Subcutaneous abdominal adipose tissue (tissue), 5 donors: ENCODE measurements at regions not wholly inside any gene's neighbourhood (a gene's known extent, or its start where the extent isn't known, plus 50 kb on each side); places are given as distances from the start of the nearest gene placed in this dataset.
A peak's percentile ranks its signal among the peaks of the same experiment; 100 is the strongest.

Experiments used
- H3K27ac ChIP-seq: one replicate; pipeline ENCODE4 v1.7.0; 2013; ENCODE audit warnings: low read depth, mild to moderate bottlenecking, inconsistent platforms, low read length, moderate library complexity
- H3K27me3 ChIP-seq, 5 donors: one replicate each; pipeline ENCODE4 v1.7.0; 2013; ENCODE audit warnings: low read length in 5 of 5, inconsistent platforms in 1 of 5; ENCODE audit not compliant: control insufficient read depth in 5 of 5, insufficient read depth in 4 of 5
- H3K36me3 ChIP-seq, 5 donors: one replicate each; pipeline ENCODE4 v1.7.0; 2013; ENCODE audit warnings: low read length in 5 of 5; ENCODE audit not compliant: control insufficient read depth in 5 of 5, insufficient read depth in 5 of 5
- H3K4me1 ChIP-seq, 5 donors: one replicate each; pipeline ENCODE4 v1.7.0; 2013; ENCODE audit warnings: low read length in 5 of 5, mild to moderate bottlenecking in 3 of 5, moderate library complexity in 1 of 5; ENCODE audit not compliant: control insufficient read depth in 5 of 5, insufficient read depth in 5 of 5
- H3K4me3 ChIP-seq, 5 donors: one replicate each; pipeline ENCODE4 v1.7.0; 2013; ENCODE audit warnings: low read length in 5 of 5, low read depth in 1 of 5
- H3K9ac ChIP-seq, 5 donors: one replicate each; pipeline ENCODE4 v1.7.0; 2013; ENCODE audit warnings: low read length in 5 of 5, mild to moderate bottlenecking in 4 of 5, moderate library complexity in 3 of 5
- H3K9me3 ChIP-seq, 5 donors: one replicate each; pipeline ENCODE4 v1.7.0; 2013; ENCODE audit warnings: low read length in 5 of 5; ENCODE audit not compliant: control insufficient read depth in 5 of 5
- donor health status: healthy.
- donor health status: healthy.
- donor health status: healthy.
- donor health status: healthy.
- donor health status: healthy.

DNA sequence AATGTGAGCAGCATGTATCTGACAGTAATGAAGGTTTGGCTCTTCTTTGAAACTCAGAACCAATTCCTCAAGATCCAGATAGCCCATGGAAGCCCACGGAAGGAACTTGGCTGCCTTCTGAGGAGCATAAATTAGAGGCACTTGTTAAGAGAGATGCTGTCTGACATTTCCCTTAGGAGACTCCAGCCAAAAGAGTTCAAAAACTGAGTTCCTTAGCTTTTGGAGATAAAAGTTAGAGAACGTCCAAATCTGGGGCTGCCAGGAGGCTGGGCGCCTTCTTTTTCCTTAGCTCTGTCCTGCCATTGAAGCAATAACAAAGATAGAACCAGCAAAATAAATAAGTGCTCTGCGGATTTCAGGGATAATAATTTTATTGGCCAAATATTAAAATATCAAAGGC is 439.6 kb upstream of the USP24 start:
- H3K36me3 ChIP-seq = no peaks in the 10 kb centered on the region
- H3K27ac ChIP-seq = no peak overlapping the region
- no peak overlapping the region for H3K9ac ChIP-seq
- no peaks in the 10 kb centered on the region for H3K9me3 ChIP-seq
- H3K27me3 ChIP-seq = no peaks in the 10 kb centered on the region
- H3K4me3 ChIP-seq = no peak overlapping the region
- H3K4me1 ChIP-seq = peaks cover 0 to 9% (median 0%) of the 10 kb centered on the region in 5 donors

DNA sequence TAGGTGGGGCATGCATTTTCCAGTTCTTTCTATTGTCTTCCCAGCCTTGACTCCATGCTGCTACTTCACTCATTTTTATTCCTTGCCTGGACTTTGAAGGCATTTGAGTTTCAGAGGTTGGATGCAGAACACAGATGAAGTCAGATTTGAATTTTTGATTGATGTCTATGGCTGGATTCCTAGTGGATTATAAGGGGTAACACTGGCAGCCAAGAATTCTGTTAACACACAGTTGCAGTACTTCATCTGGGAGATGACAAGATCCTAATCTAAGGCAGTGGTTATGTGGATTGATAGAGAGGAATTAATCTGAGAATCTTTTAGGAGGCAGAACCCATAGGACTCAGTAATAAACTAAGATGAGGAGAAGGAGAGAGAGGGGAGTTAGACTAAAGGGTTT is 439.0 kb upstream of the USP24 start:
- H3K9me3 ChIP-seq = no peaks in the 10 kb centered on the region
- no peaks in the 10 kb centered on the region for H3K36me3 ChIP-seq
- H3K9ac ChIP-seq = no peak overlapping the region
- peaks cover 0 to 9% (median 0%) of the 10 kb centered on the region in 5 donors for H3K4me1 ChIP-seq
- no peak overlapping the region for H3K27ac ChIP-seq
- H3K4me3 ChIP-seq = no peak overlapping the region
- H3K27me3 ChIP-seq = no peaks in the 10 kb centered on the region

DNA sequence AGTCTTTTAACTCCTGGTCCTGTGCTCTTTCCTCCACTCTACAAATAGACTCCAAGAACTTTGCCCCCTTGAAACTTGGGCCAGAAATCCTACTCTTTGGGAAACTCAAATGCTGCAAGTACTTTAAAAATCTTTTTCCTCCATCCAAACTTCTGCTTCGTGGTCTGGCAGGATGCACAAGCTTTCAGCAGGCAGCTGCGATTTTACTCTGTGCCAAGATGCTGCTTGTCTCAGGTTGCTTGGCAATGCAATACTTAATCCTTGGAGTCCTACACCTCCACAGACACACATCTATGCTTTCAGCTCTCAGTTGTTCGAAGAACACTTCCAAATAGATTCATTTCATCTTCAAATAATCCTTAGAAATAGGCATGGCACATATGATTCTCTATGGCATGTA is 435.3 kb upstream of the USP24 start:
- Histone ChIP-seq H3K9me3 (no peaks in the 10 kb centered on the region), H3K27ac (no peak overlapping the region), H3K27me3 (no peaks in the 10 kb centered on the region), H3K4me3 (no peak overlapping the region), H3K36me3 (no peaks in the 10 kb centered on the region), H3K4me1 (peaks cover 0 to 9% (median 0%) of the 10 kb centered on the region in 5 donors), H3K9ac (no peak overlapping the region)

DNA sequence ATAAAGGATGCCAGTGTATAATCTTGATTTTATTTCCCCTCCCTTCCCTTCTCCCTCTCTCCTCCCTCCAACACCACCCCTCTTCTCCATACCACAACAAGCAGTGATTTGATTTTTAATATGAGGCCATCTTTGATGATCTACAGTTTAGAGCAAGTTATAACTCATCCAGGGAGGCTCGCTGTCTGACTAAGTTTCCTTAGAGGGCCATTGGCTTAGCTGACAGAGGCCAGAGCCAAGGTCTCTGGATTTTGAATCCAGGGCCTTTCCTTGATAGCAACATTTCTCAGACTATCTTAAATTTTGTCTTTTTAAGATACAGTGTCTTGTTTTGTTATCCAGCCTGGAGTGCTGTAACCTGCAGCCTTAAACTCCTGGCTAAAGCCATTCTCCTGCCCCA is 431.0 kb upstream of the USP24 start:
- H3K4me3 ChIP-seq = no peak overlapping the region
- H3K27ac ChIP-seq = no peak overlapping the region
- H3K27me3 ChIP-seq = no peaks in the 10 kb centered on the region
- peaks cover 0 to 13% (median 4%) of the 10 kb centered on the region in 5 donors for H3K4me1 ChIP-seq
- no peaks in the 10 kb centered on the region for H3K9me3 ChIP-seq
- no peak overlapping the region for H3K9ac ChIP-seq
- H3K36me3 ChIP-seq = no peaks in the 10 kb centered on the region

DNA sequence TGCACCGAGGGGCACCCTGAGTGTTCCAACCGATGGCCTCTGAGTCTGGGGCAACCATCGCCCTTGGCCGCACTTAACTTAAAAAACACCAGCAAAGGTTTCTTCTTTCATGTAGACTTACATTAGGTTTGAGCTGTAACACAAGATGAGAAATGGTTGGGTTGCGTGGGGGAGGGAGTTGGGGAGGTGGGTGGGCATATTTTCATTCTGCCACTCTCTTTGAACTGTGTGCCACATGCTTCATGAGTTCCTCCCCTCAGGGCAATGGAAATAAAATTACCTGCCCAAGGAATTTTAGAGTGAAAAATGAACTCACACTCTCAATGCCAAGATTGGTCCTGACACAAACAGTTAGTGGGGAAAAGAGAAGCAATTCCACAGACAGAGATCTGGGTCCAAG is 430.1 kb upstream of the USP24 start:
- Histone ChIP-seq H3K36me3 (no peaks in the 10 kb centered on the region), H3K4me3 (no peak overlapping the region), H3K9me3 (no peaks in the 10 kb centered on the region), H3K4me1 (peaks cover 0 to 16% (median 10%) of the 10 kb centered on the region in 5 donors), H3K27me3 (no peaks in the 10 kb centered on the region), H3K27ac (no peak overlapping the region), H3K9ac (no peak overlapping the region)

DNA sequence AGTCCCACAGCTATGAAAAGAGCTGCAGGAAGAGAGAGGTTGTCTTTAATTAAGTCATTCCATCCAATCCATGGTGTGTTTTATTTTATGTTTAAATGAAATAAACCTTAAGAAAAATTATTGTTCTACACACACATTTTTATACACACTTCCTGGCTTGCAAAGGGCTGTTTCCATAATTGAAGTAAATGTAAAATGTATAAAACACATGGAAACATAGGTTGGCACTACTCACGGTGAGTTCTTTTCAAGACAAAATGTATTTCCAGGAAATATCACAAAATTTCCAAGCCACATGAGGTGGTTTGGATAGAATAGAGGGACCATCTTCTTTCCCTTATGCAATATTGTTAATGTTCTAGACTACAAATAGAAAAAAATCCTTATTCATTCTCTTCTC is 426.8 kb upstream of the USP24 start:
- Histone ChIP-seq H3K9me3 (no peaks in the 10 kb centered on the region), H3K9ac (no peak overlapping the region), H3K27me3 (no peaks in the 10 kb centered on the region), H3K4me1 (peaks cover 0 to 12% (median 10%) of the 10 kb centered on the region in 5 donors), H3K4me3 (no peak overlapping the region), H3K27ac (no peak overlapping the region), H3K36me3 (no peaks in the 10 kb centered on the region)

GRCh38 chr1:55640708-55641473 is 425.7 kb upstream of the USP24 start:
- no peaks in the 10 kb centered on the region for H3K27me3 ChIP-seq
- no peaks in the 10 kb centered on the region for H3K9me3 ChIP-seq
- H3K4me3 ChIP-seq = peak overlapping the region; percentile 46 to 71 (median 70)
- H3K9ac ChIP-seq = peak overlapping the region in 4 of 5 donors; percentile 6 to 62 (median 26)
- H3K36me3 ChIP-seq = no peaks in the 10 kb centered on the region
- H3K27ac ChIP-seq = peak overlapping the region; percentile 43
- H3K4me1 ChIP-seq = peaks cover 0 to 12% (median 10%) of the 10 kb centered on the region in 5 donors

DNA sequence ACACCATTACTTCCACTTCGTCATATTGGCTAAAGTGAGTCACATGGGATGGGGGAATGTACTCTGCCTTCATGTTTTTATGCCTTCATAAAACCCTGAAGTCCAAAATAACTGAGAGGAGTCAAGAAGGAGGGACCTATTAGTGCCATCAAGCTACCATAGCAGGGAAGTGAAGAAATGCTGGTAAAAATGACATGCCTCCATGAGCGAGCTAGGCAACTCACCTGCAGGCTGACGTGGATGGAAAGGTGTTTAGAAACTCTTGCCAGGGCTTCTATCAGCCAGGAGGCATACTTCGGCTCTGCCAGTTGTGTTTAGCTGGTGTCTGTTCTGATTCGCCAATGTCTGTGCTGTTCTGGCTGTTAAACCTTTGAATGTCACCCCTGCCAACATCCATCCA is 424.4 kb upstream of the USP24 start:
- Histone ChIP-seq H3K27ac (no peak overlapping the region), H3K9ac (no peak overlapping the region), H3K36me3 (no peaks in the 10 kb centered on the region), H3K4me1 (peaks cover 0 to 12% (median 10%) of the 10 kb centered on the region in 5 donors), H3K4me3 (no peak overlapping the region), H3K27me3 (no peaks in the 10 kb centered on the region), H3K9me3 (no peaks in the 10 kb centered on the region)

- Histone ChIP-seq H3K4me3 (no peak overlapping the region), H3K36me3 (no peaks in the 10 kb centered on the region), H3K27me3 (no peaks in the 10 kb centered on the region), H3K27ac (no peak overlapping the region), H3K4me1 (peaks cover 0 to 12% (median 10%) of the 10 kb centered on the region in 5 donors), H3K9me3 (no peaks in the 10 kb centered on the region), H3K9ac (no peak overlapping the region)
Measured at GRCh38 chr1:55639051-55639450, 423.9 kb upstream of the USP24 start.

GRCh38 chr1:55636696-55637095 is 421.5 kb upstream of the USP24 start:
- Histone ChIP-seq H3K4me3 (no peak overlapping the region), H3K4me1 (peaks cover 0 to 12% (median 10%) of the 10 kb centered on the region in 5 donors), H3K9me3 (no peaks in the 10 kb centered on the region), H3K9ac (no peak overlapping the region), H3K27ac (no peak overlapping the region), H3K27me3 (no peaks in the 10 kb centered on the region), H3K36me3 (no peaks in the 10 kb centered on the region)
